CD14-positive monocyte (primary cell): ENCODE measurements at regions not wholly inside any gene's neighbourhood (a gene's known extent, or its start where the extent isn't known, plus 50 kb on each side); places are given as distances from the start of the nearest gene placed in this dataset.

Source experiments
- DNase-seq, 3 donors: peaks; one replicate each; pipeline ENCODE4 v3.0.0-alpha.2; 2011 to 2022
- H2AFZ ChIP-seq: 2 replicates; pipeline ENCODE4 v1.6.0; 2012; ENCODE audit warnings: mild to moderate bottlenecking, low read depth, low read length, inconsistent platforms; ENCODE audit not compliant: insufficient read depth, poor library complexity, severe bottlenecking
- H3K27ac ChIP-seq, 2 donors: 1 replicate in 1 of 2; 2 replicates in 1 of 2; pipeline ENCODE4 v1.5.1; 2012 to 2013; ENCODE audit warnings: low read length in 2 of 2, control low read depth in 1 of 2, inconsistent platforms in 1 of 2, low read depth in 1 of 2, mild to moderate bottlenecking in 1 of 2
- H3K27me3 ChIP-seq, 2 donors: one replicate each; pipeline versions ENCODE4 v1.6.0 to v1.6.1; 2011 to 2013; ENCODE audit warnings: low read length in 2 of 2; ENCODE audit not compliant: control insufficient read depth in 2 of 2, insufficient read depth in 2 of 2
- H3K36me3 ChIP-seq, 2 donors: replicated peaks in 1 of 2; 1 replicate in 1 of 2; 2 replicates in 1 of 2; pipeline versions ENCODE4 v1.5.1 to v1.6.1; 2012 to 2013; ENCODE audit warnings: low read length in 2 of 2, control low read depth in 1 of 2, inconsistent platforms in 1 of 2, mild to moderate bottlenecking in 1 of 2; ENCODE audit not compliant: insufficient read depth in 2 of 2, control insufficient read depth in 1 of 2
- H3K4me1 ChIP-seq, 2 donors: 1 replicate in 1 of 2; 2 replicates in 1 of 2; pipeline versions ENCODE4 v1.5.1 to v1.6.1; 2012 to 2013; ENCODE audit warnings: low read length in 2 of 2, control low read depth in 1 of 2, inconsistent platforms in 1 of 2, mild to moderate bottlenecking in 1 of 2, moderate library complexity in 1 of 2; ENCODE audit not compliant: insufficient read depth in 2 of 2, control insufficient read depth in 1 of 2
- H3K4me2 ChIP-seq: replicated peaks from 2 replicates; pipeline ENCODE3; 2012; ENCODE audit warnings: low read length, moderate library complexity, mild to moderate bottlenecking; ENCODE audit not compliant: poor library complexity, severe bottlenecking; ENCODE audit errors: extremely low read depth
- H3K4me3 ChIP-seq, 3 experiments: fragments of 200-600 bp in 1 of 3; sonication (generic) in 1 of 3; replicated peaks in 1 of 3; 1 replicate in 2 of 3; 2 replicates in 1 of 3; pipeline ENCODE4 v1.5.1; 2011 to 2013; ENCODE audit warnings: low read length in 3 of 3, mild to moderate bottlenecking in 3 of 3, control low read depth in 2 of 3, low read depth in 2 of 3, inconsistent platforms in 1 of 3, moderate library complexity in 1 of 3
- H3K79me2 ChIP-seq: 2 replicates; pipeline ENCODE4 v1.6.0; 2012; ENCODE audit warnings: mild to moderate bottlenecking, control low read depth, inconsistent platforms, low read length, moderate library complexity; ENCODE audit not compliant: insufficient read depth
- H3K9ac ChIP-seq: 2 replicates; pipeline ENCODE4 v1.6.0; 2017; ENCODE audit warnings: low read length, mild to moderate bottlenecking; ENCODE audit not compliant: insufficient read depth, poor library complexity, severe bottlenecking
- H3K9me3 ChIP-seq, 2 donors: replicated peaks in 1 of 2; 1 replicate in 1 of 2; 2 replicates in 1 of 2; pipeline versions ENCODE4 v1.5.1 to v1.6.1; 2012 to 2013; ENCODE audit warnings: low read length in 2 of 2, control low read depth in 1 of 2; ENCODE audit not compliant: control insufficient read depth in 1 of 2, insufficient read depth in 1 of 2
- H4K20me1 ChIP-seq: 2 replicates; pipeline ENCODE4 v1.6.0; 2012; ENCODE audit warnings: mild to moderate bottlenecking, low read length, control low read depth, moderate library complexity; ENCODE audit not compliant: insufficient read depth
- H3K27ac Mint-ChIP-seq, 7 donors: one replicate each; pipeline ENCODE4 v1.8.0; 2020; ENCODE audit warnings: mild to moderate bottlenecking in 7 of 7, mixed read lengths in 7 of 7, moderate library complexity in 6 of 7, inconsistent platforms in 2 of 7
- H3K27me3 Mint-ChIP-seq, 3 donors: one replicate each; pipeline ENCODE4 v1.8.0; 2021 to 2022; ENCODE audit warnings: low read depth in 3 of 3, mild to moderate bottlenecking in 3 of 3, mixed read lengths in 3 of 3, moderate library complexity in 3 of 3, inconsistent platforms in 1 of 3
- H3K36me3 Mint-ChIP-seq, 2 donors: one replicate each; pipeline ENCODE4 v1.8.0; 2020; ENCODE audit warnings: mixed read lengths in 2 of 2, inconsistent platforms in 1 of 2, mild to moderate bottlenecking in 1 of 2
- H3K4me1 Mint-ChIP-seq: one replicate; pipeline ENCODE4 v1.8.0; 2020; ENCODE audit warnings: mild to moderate bottlenecking, mixed read lengths
- H3K4me3 Mint-ChIP-seq, 2 donors: one replicate each; pipeline ENCODE4 v1.8.0; 2020; ENCODE audit warnings: mild to moderate bottlenecking in 2 of 2, mixed read lengths in 2 of 2, moderate library complexity in 1 of 2
- H3K9me3 Mint-ChIP-seq, 7 donors: one replicate each; pipeline ENCODE4 v1.8.0; 2020 to 2022; ENCODE audit warnings: mixed read lengths in 7 of 7, mild to moderate bottlenecking in 6 of 7, moderate library complexity in 6 of 7, inconsistent platforms in 2 of 7
- WGBS: methylation state at CpG from one replicate; pipeline ENCODE4 v1.1.5; 2013; ENCODE audit warnings: missing lambda C conversion rate; ENCODE audit not compliant: insufficient coverage; 5-methylcytosine and 5-hydroxymethylcytosine counted together
- intact Hi-C, 2 donors: fragments of 100-400 bp; cut with micrococcal nuclease; formaldehyde crosslinking; loops; one replicate each; pipeline versions ENCODE4 v1.15.0 to v1.15.1; 2023
- TF ChIP-seq, protein P1 (sequence below): fragments of 200-600 bp; IDR thresholded peaks from one replicate; pipeline ENCODE4 v1.8.0; 2022; ENCODE audit warnings: antibody characterized with exemption, mild to moderate bottlenecking

DNA sequence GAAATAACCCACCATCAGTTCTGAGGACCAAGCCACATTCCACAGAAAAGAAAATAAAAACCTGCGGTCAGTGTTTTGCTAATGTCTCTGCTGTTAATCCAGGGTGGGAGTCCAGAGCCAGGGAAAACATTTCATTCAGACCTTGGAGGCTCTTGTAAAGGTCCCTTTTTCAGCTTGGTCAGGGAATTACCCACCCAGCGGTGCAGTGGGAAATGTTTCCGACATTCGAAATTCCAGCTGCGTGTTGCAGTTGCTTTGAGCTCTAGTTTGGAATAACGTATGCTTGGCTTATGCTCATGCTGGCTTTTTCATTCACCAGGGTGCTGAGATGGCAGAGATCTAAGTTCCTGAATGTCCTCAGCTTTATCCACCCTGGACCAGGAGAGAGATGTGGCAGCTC lies 219.1 kb downstream of the TRIB2 start:
- Mint-ChIP-seq H3K27ac (no peak overlapping the region), H3K36me3 (no peaks in the 10 kb centered on the region), H3K4me3 (no peak overlapping the region), H3K9me3 (no peaks in the 10 kb centered on the region), H3K27me3 (peaks cover 7 to 10% (median 9%) of the 10 kb centered on the region in 3 donors), H3K4me1 (no peaks in the 10 kb centered on the region)
- peaks cover 8 to 15% of the 10 kb centered on the region in 2 donors for H3K27me3 ChIP-seq
- no peaks in the 10 kb centered on the region for H3K4me1 ChIP-seq
- H3K4me3 ChIP-seq, result no peak overlapping the region
- H3K9me3 ChIP-seq, result no peaks in the 10 kb centered on the region
- H3K79me2 ChIP-seq, result no peaks in the 10 kb centered on the region
- H3K27ac ChIP-seq, result no peak overlapping the region
- TF ChIP-seq, protein P1, sequence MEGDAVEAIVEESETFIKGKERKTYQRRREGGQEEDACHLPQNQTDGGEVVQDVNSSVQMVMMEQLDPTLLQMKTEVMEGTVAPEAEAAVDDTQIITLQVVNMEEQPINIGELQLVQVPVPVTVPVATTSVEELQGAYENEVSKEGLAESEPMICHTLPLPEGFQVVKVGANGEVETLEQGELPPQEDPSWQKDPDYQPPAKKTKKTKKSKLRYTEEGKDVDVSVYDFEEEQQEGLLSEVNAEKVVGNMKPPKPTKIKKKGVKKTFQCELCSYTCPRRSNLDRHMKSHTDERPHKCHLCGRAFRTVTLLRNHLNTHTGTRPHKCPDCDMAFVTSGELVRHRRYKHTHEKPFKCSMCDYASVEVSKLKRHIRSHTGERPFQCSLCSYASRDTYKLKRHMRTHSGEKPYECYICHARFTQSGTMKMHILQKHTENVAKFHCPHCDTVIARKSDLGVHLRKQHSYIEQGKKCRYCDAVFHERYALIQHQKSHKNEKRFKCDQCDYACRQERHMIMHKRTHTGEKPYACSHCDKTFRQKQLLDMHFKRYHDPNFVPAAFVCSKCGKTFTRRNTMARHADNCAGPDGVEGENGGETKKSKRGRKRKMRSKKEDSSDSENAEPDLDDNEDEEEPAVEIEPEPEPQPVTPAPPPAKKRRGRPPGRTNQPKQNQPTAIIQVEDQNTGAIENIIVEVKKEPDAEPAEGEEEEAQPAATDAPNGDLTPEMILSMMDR, result no peak
- WGBS, result 98% methylated on average over 5 of the region's 6 CpGs
- intact Hi-C loops, result no loop called here
- H2AFZ ChIP-seq, result no peak overlapping the region
- H3K9ac ChIP-seq, result no peak overlapping the region
- no peak for DNase-seq
- no peak overlapping the region for H3K4me2 ChIP-seq
- no peaks in the 10 kb centered on the region for H3K36me3 ChIP-seq
- no peaks in the 10 kb centered on the region for H4K20me1 ChIP-seq

DNA sequence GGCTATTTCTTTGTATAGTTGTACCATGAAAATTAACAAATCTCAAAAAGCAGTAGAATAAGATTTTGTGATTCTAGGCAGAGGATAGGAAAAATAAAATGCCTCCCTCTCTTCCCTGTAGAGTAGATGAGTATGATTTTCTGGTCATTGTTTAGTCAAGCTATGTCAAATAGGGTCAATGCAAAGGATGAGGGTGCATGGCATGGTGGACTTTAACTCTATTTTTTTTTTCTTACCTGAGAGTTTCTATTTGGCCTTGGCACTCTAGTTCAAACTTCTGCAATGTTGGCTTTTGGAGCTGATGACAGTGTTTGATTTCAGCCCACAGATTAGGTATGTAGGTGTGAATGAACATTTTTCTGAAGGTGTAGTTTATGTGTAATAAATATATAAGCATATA lies 224.5 kb downstream of the TRIB2 start:
- Histone ChIP-seq H3K4me2 (no peak overlapping the region), H3K36me3 (no peaks in the 10 kb centered on the region), H3K27ac (no peak overlapping the region), H3K9ac (no peak overlapping the region), H2AFZ (no peak overlapping the region), H3K27me3 (no peaks in the 10 kb centered on the region), H3K79me2 (no peaks in the 10 kb centered on the region), H3K4me3 (no peak overlapping the region), H4K20me1 (no peaks in the 10 kb centered on the region), H3K9me3 (no peaks in the 10 kb centered on the region), H3K4me1 (no peaks in the 10 kb centered on the region)
- no peaks in the 10 kb centered on the region for H3K36me3 Mint-ChIP-seq
- H3K9me3 Mint-ChIP-seq, result peaks cover 0 to 3% (median 0%) of the 10 kb centered on the region in 7 donors
- no peak overlapping the region for H3K4me3 Mint-ChIP-seq
- H3K27me3 Mint-ChIP-seq, result no peaks in the 10 kb centered on the region
- intact Hi-C loops, result no loop called here
- DNase-seq, result no peak
- no peaks in the 10 kb centered on the region for H3K4me1 Mint-ChIP-seq
- TF ChIP-seq, protein P1, result no peak
- no peak overlapping the region for H3K27ac Mint-ChIP-seq
